GM18498 (cell line): ENCODE measurements at regions not wholly inside any gene's neighbourhood (a gene's known extent, or its start where the extent isn't known, plus 50 kb on each side); places are given as distances from the start of the nearest gene placed in this dataset.
"Not testable (repeated sequence)": the region's sequence is repeated elsewhere in the genome, so short reads cannot be mapped to it uniquely, and the experiment has no call there.

ENCODE experiments used
- ATAC-seq: cut with Tn5 transposase; IDR thresholded peaks from one replicate; pipeline ENCODE4 v1.9.1; 2021; ENCODE audit warnings: mild to moderate bottlenecking, moderate library complexity; ENCODE audit not compliant: unreplicated experiment

GRCh38 chr21:28311411-28312190 is 681.1 kb downstream of the LTN1 start:
- ATAC-seq, result no peak

GRCh38 chr21:28310711-28311110 is 682.0 kb downstream of the LTN1 start:
- no peak for ATAC-seq

DNA sequence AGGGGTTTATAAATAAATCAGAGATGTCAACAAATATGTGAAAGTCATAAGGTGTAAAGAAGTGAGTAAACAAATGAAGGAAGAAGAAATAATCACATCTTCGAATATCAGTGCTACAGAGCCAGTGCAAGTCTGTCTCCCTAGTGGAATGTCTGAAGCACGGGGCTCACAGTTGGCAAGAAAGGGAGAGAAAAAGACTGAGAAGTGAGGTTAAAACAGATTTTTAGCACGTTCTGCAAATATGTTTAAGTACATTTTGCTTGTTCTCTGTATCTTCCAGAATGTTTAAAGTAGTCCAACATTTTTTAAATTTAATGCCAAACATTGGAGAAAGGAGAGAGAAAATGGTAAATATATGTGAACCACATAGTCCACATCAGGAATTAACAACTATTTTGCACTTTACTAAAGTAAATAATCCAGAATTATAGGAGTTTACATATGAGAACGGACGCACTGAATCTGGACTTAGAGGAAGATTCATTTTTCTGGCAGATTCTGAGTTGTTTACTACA is 682.4 kb downstream of the LTN1 start:
- ATAC-seq, result no peak

DNA sequence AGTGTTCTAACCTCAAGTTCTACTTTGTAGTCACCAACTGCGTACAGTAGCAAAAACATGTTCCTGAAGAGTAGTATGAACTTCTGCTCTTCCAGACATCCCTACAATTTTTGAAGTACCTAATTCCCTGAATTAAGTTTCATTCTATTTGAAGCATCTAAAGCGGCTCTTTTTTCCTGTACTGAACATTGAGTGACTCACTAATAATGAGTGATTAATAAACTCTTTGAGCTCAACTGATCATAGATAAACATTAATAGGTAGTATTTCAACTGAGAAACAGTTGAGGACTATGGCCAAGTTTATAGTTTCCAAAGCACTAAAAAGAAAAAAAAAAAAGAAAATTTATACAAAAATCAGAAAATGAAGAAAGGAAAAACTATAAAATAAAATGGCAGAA is 683.1 kb downstream of the LTN1 start:
- ATAC-seq, result no peak

DNA sequence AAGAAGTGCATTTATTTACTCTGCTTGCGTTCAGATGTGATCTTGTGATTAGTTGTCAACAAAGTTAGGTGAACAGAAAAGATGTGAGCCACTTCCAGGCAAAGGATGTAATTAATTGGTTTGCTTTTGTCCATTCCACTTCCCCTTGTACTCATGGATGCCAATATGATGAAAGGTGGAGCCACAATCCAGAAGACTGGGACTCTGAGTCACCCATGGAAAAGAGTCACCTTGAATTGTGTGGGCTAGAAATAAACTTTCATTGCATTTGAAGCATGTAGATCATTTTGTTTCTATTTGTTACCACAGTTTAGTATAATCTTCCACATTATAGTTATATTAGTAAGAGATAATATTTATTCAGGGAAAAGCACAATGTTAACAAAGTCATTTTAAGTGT is 684.2 kb downstream of the LTN1 start:
- ATAC-seq, result no peak

DNA sequence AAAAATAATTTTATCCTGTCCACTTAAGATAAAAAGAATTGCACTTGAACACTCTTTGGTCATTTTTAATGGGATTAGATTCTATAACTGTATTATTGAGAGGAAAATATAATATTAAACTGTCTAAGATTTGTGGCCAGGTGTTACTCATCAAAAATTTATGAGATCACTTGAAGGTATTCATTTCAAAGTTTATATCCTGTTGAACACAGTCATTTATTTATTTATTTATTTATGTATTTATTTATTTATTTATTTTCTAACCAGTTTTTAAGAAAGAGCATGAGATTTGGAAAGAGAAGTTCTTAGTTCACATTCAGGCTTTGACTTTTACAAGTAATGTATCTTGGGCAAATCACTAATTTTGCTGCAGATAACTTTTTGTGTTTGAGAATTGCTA is 692.7 kb downstream of the LTN1 start:
- ATAC-seq, result no peak

DNA sequence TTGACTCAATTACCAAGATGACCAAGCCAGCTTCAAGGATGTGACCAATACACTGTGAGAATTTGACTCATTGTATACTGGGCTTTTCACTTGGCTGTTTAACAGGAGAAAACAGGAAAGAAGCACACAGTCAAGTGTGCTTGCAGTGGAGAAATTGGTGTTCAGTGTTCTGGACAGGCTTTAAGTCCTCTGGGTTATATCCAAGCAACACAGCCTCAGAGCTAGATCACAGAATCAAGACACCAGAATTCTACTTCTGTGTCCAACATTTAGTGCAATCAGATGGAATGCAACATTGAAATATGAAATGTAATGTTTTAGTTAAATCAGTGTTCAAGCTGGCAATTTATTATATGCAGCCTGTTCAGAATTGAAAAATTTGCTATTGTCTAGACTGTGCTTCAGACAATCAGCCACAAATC is 694.4 kb downstream of the LTN1 start:
- no peak for ATAC-seq

GRCh38 chr21:28294051-28294450 is 698.6 kb downstream of the LTN1 start:
- no peak for ATAC-seq

- no peak for ATAC-seq
Measured at GRCh38 chr21:28283641-28284490, 708.8 kb downstream of the LTN1 start.

DNA sequence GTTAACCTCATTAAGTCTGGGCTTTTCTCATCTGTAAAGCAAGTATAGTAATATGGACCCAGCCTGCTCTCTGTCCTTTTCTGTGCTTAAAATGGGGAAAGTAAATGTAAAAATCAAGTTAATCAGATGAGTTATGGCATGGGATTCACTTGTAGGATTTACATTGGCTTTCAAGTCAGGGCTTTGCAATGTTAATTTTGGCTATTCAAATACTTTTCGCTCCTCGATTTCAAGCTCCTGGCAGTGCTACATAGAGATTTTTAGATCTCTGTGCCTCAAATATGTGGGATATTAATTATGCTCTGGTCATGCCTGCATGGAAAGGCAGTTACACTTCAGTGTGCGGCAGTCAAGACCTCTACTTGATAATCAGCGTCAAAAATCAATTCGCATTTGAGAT is 709.8 kb downstream of the LTN1 start:
- no peak for ATAC-seq

DNA sequence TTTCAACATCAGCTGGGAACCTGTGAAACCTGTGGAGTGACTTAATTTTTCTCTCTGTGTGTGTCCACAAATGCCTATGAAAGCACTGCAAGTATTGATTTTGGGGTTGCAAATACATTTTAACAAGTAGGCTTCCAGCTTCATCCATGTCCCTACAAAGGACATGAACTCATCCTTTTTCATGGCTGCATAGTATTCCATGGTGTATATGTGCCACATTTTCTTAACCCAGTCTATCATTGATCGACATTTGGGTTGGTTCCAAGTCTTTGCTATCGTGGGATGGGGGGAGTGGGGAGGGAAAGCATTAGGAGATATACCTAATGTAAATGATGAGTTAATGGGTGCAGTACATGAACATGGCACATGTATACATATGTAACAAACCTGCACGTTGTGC is 711.3 kb downstream of the LTN1 start:
- not testable (repeated sequence) for ATAC-seq

DNA sequence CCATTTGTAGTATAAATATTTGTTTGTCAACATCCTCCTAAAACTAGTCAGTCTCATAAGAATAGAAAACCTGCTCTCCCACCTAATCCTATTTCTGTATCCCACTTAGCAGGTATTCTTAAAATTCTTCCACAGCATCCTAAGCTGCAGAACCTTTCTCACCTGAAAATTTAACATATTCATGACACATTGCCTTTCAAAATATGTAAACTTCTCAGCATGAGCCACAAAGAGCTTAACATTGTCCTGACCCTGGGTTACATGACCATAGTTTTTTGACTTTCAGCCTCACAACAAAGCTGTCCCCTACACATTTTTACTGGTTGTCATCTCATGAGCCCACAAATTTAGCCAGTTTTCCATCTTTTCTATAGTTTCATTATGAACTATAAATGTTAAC is 712.1 kb downstream of the LTN1 start:
- ATAC-seq, result no peak

GRCh38 chr21:28277324-28277723 is 715.4 kb downstream of the LTN1 start:
- no peak for ATAC-seq

- ATAC-seq, result no peak
Measured at GRCh38 chr21:28272272-28272992, 720.2 kb downstream of the LTN1 start.

- no peak for ATAC-seq
Measured at GRCh38 chr21:28269173-28269572, 723.5 kb downstream of the LTN1 start.

GRCh38 chr21:28268685-28269084 is 724.0 kb downstream of the LTN1 start:
- no peak for ATAC-seq

DNA sequence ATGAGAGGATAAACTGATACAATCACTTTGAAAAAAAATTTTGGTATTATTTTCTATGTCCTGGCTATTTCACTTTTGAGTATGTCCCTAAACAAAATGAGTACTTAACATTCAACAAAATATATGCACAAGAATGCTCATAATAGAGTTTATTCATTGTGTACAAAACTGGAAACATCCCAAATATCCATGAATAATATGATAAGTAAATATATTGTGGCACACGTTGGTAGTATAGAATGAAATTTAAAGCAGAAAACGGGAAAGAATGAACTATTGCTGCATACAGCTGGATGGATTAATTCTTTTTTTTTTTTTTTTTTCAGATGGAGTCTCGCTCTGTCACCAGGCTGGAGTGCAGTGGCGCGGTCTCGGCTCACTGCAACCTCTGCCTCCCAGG is 725.2 kb downstream of the LTN1 start:
- no peak for ATAC-seq

- ATAC-seq, result no peak
Measured at GRCh38 chr21:28266061-28266460, 726.6 kb downstream of the LTN1 start.

- ATAC-seq, result no peak
Measured at GRCh38 chr21:28263974-28264373, 728.7 kb downstream of the LTN1 start.

DNA sequence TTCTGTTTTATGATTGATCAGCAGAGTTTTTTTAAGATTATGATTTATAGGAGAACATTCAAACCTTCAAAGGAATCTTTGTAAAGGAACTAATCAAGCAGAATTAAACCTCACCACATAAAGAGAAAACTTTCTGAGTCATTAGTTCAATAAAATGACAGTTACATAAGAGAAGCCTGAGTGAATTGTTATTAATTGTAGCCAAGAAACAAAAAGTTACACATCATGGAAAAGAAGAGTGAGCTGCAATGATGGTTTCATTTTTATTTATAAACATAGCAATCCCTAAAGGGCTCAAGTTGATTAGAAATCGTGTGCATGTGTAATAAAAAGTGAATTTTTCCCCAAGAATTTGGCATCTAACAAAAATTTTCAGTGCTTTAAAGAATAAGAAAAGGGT is 731.4 kb downstream of the LTN1 start:
- no peak for ATAC-seq

- no peak for ATAC-seq
Measured at GRCh38 chr21:28257276-28257675, 735.4 kb downstream of the LTN1 start.
